Adrenal gland (tissue), 9 donors: ENCODE measurements at regions not wholly inside any gene's neighbourhood (a gene's known extent, or its start where the extent isn't known, plus 50 kb on each side); places are given as distances from the start of the nearest gene placed in this dataset.

Experiments used
- DNase-seq, 7 donors: peaks; one replicate each; pipeline ENCODE4 v3.0.0-alpha.2; 2019 to 2020
- H3K27ac ChIP-seq, 5 donors: fragments of 200-600 bp; sonication (generic) in 4 of 5; 1 replicate in 3 of 5; 2 replicates in 2 of 5; pipeline versions ENCODE4 v1.5.1 to v1.8.0; 2016 to 2020; ENCODE audit warnings: mild to moderate bottlenecking in 1 of 5
- H3K27me3 ChIP-seq: fragments of 200-600 bp; 2 replicates; pipeline ENCODE4 v1.8.0; 2021
- H3K36me3 ChIP-seq, 2 donors: fragments of 200-600 bp; replicated peaks in 1 of 2; 1 replicate in 1 of 2; 2 replicates in 1 of 2; pipeline versions ENCODE4 v1.5.1 to v1.8.0; 2018 to 2022
- H3K4me1 ChIP-seq, 2 donors: fragments of 200-600 bp; replicated peaks in 1 of 2; 1 replicate in 1 of 2; 2 replicates in 1 of 2; pipeline versions ENCODE4 v1.5.1 to v1.8.0; 2018 to 2021
- H3K4me3 ChIP-seq, 4 donors: fragments of 200-600 bp; sonication (generic) in 3 of 4; one replicate each; pipeline ENCODE4 v1.5.1; 2016 to 2018
- H3K9me3 ChIP-seq, 3 donors: fragments of 200-600 bp; sonication (generic) in 1 of 3; replicated peaks in 1 of 3; 1 replicate in 2 of 3; 2 replicates in 1 of 3; pipeline versions ENCODE4 v1.5.1 to v1.8.0; 2016 to 2021
- CTCF ChIP-seq, 6 experiments: fragments of 450-650 bp in 4 of 6; fragments of 200-600 bp in 2 of 6; sonication (generic) in 1 of 6; IDR thresholded peaks; 1 replicate in 5 of 6; 2 replicates in 1 of 6; pipeline versions ENCODE4 v1.5.1 to v1.8.0; 2016 to 2021; ENCODE audit warnings: antibody characterized with exemption in 6 of 6, mild to moderate bottlenecking in 2 of 6, moderate library complexity in 1 of 6
- POLR2A ChIP-seq, 2 donors: fragments of 450-650 bp; IDR thresholded peaks; one replicate each; pipeline ENCODE4 v1.6.1; 2017; ENCODE audit warnings: antibody characterized with exemption in 2 of 2, mild to moderate bottlenecking in 2 of 2, moderate library complexity in 1 of 2
- WGBS, 4 donors: extraction: QIAGEN DNeasy Blood & Tissue Kit in 2 of 4; methylation state at CpG; one replicate each; pipeline versions ENCODE4 v1.1.5 to v1.1.7; 2013 to 2017; 5-methylcytosine and 5-hydroxymethylcytosine counted together
- intact Hi-C, 2 donors: fragments of 100-400 bp; cut with DNase I; formaldehyde crosslinking; loops; one replicate each; pipeline versions ENCODE4 v1.14.1 to v1.15.0; 2022 to 2023
- donor health status: healthy with polysubstance abuse.
- donor health status: Bipolar disorder and iron deficiency.
- donor health status: DM: yes; HTN: yes; CAD: no.
- donor health status: DM: no; HTN: no; CAD: no.
- donor health status: DM: no; HTN: no; CAD: no.

- Histone ChIP-seq H3K36me3 (no peaks in the 10 kb centered on the region), H3K4me3 (no peak overlapping the region)
- intact Hi-C loops, result no loop called here
Measured at GRCh38 chr3:64987726-64988125, 299.9 kb upstream of the ADAMTS9 start.

GRCh38 chr3:64985072-64985471, 297.3 kb upstream of the ADAMTS9 start:
- Histone ChIP-seq H3K36me3 (no peaks in the 10 kb centered on the region), H3K4me1 (no peaks in the 10 kb centered on the region), H3K27ac (no peak overlapping the region), H3K4me3 (no peak overlapping the region), H3K27me3 (no peaks in the 10 kb centered on the region), H3K9me3 (no peaks in the 10 kb centered on the region)
- intact Hi-C loops, result no loop called here
- no peak for TF ChIP-seq POLR2A (IDR thresholded peaks at IDR 0.05)
- TF ChIP-seq CTCF (IDR thresholded peaks at IDR 0.05), result no peak
- no peak for DNase-seq
- 88 to 89% (median 89%) methylated on average over 2 of the region's 2 CpGs for WGBS, 4 donors

More at GRCh38 chr3:64987726-64988125, 299.9 kb upstream of the ADAMTS9 start:
- TF ChIP-seq CTCF (IDR thresholded peaks at IDR 0.05) (no peak), POLR2A (IDR thresholded peaks at IDR 0.05) (no peak)
- H3K27ac ChIP-seq, result no peak overlapping the region
- DNase-seq, result no peak
- H3K27me3 ChIP-seq, result no peaks in the 10 kb centered on the region
- no peaks in the 10 kb centered on the region for H3K9me3 ChIP-seq
- H3K4me1 ChIP-seq, result no peaks in the 10 kb centered on the region
- WGBS, 4 donors, result 73 to 91% (median 87%) methylated on average over 1 of the region's 1 CpG

GRCh38 chr3:64983583-64984359, 296.0 kb upstream of the ADAMTS9 start:
- DNase-seq, result peak in 1 of 7 donors; percentile 80
- no peaks in the 10 kb centered on the region for H3K27me3 ChIP-seq
- no peaks in the 10 kb centered on the region for H3K4me1 ChIP-seq
- H3K4me3 ChIP-seq, result no peak overlapping the region
- H3K27ac ChIP-seq, result no peak overlapping the region
- TF ChIP-seq CTCF (IDR thresholded peaks at IDR 0.05) (no peak), POLR2A (IDR thresholded peaks at IDR 0.05) (no peak)
- intact Hi-C loops, result no loop called here
- 82 to 88% (median 83%) methylated on average over 6 of the region's 6 CpGs for WGBS, 4 donors
- H3K36me3 ChIP-seq, result no peaks in the 10 kb centered on the region
- H3K9me3 ChIP-seq, result no peaks in the 10 kb centered on the region

- Histone ChIP-seq H3K9me3 (no peaks in the 10 kb centered on the region), H3K27ac (no peak overlapping the region), H3K4me1 (no peaks in the 10 kb centered on the region), H3K27me3 (no peaks in the 10 kb centered on the region), H3K4me3 (no peak overlapping the region), H3K36me3 (no peaks in the 10 kb centered on the region)
- intact Hi-C loops, result no loop called here
- TF ChIP-seq POLR2A (IDR thresholded peaks at IDR 0.05) (no peak), CTCF (IDR thresholded peaks at IDR 0.05) (no peak)
- WGBS, 4 donors, result 91 to 95% (median 93%) methylated on average over 8 of the region's 8 CpGs
- DNase-seq, result no peak
Measured at GRCh38 chr3:64977308-64978100, 289.7 kb upstream of the ADAMTS9 start.
